Activated CD8-positive, alpha-beta T cell treated with anti-CD3 and anti-CD28 coated beads for 36 hours (primary cell): ENCODE measurements at regions not wholly inside any gene's neighbourhood (a gene's known extent, or its start where the extent isn't known, plus 50 kb on each side); places are given as distances from the start of the nearest gene placed in this dataset.

Experiments used
- ATAC-seq: fragments of 200-7000 bp; cut with Tn5 transposase; one replicate; pipeline ENCODE4 v1.10.0; 2021; ENCODE audit warnings: mild to moderate bottlenecking, moderate library complexity
- CTCF ChIA-PET: fragments of 350-600 bp; sonication (Branson Sonifier 250); formaldehyde crosslinking; loops from one replicate; lab custom pipeline; 2021; ENCODE audit warnings: antibody characterized with exemption; lab: Charles Lee
- POLR2A ChIA-PET: fragments of 350-600 bp; sonication (Branson Sonifier 250); formaldehyde crosslinking; loops from one replicate; lab custom pipeline; 2021; ENCODE audit warnings: antibody characterized with exemption; lab: Charles Lee
- DNase-seq: peaks from one replicate; pipeline ENCODE4 v3.0.0-alpha.2; 2020
- H3K27ac Mint-ChIP-seq: one replicate; pipeline ENCODE4 v1.8.0; 2021; ENCODE audit warnings: mild to moderate bottlenecking, mixed read lengths
- H3K27me3 Mint-ChIP-seq: one replicate; pipeline ENCODE4 v1.8.0; 2021; ENCODE audit warnings: mixed read lengths
- H3K36me3 Mint-ChIP-seq: one replicate; pipeline ENCODE4 v1.8.0; 2021; ENCODE audit warnings: low read depth, mixed read lengths
- H3K4me1 Mint-ChIP-seq: one replicate; pipeline ENCODE4 v1.8.0; 2021; ENCODE audit warnings: low read depth, mixed read lengths
- H3K4me3 Mint-ChIP-seq: one replicate; pipeline ENCODE4 v1.8.0; 2021; ENCODE audit warnings: mild to moderate bottlenecking, moderate library complexity, mixed read lengths
- H3K9me3 Mint-ChIP-seq: one replicate; pipeline ENCODE4 v1.8.0; 2021; ENCODE audit warnings: mixed read lengths
- CTCF ChIP-seq: fragments of 200-600 bp; IDR thresholded peaks from one replicate; pipeline ENCODE4 v1.8.0; 2022; ENCODE audit warnings: antibody characterized with exemption, mild to moderate bottlenecking
- intact Hi-C: fragments of 100-400 bp; cut with micrococcal nuclease; formaldehyde crosslinking; loops from one replicate; pipeline ENCODE4 v1.10.0; 2022

GRCh38 chr2:20897874-20898453 lies 75.1 kb upstream of the LDAH start:
- intact Hi-C loops: no loop called here
- Mint-ChIP-seq H3K4me3 (no peak overlapping the region), H3K27ac (no peak overlapping the region), H3K27me3 (peaks cover 27% of the 10 kb centered on the region), H3K9me3 (peaks cover 2% of the 10 kb centered on the region), H3K4me1 (no peaks in the 10 kb centered on the region), H3K36me3 (no peaks in the 10 kb centered on the region)
- no peak for TF ChIP-seq CTCF
- CTCF ChIA-PET: no interaction called here
- ATAC-seq: no peak
- POLR2A ChIA-PET: no interaction called here
- no peak for DNase-seq

- Mint-ChIP-seq H3K9me3 (peaks cover 3% of the 10 kb centered on the region), H3K4me3 (no peak overlapping the region), H3K36me3 (no peaks in the 10 kb centered on the region), H3K27me3 (peaks cover 28% of the 10 kb centered on the region), H3K4me1 (no peaks in the 10 kb centered on the region), H3K27ac (no peak overlapping the region)
- no peak for TF ChIP-seq CTCF
- DNase-seq: no peak
- POLR2A ChIA-PET: no interaction called here
- CTCF ChIA-PET: no interaction called here
- intact Hi-C loops: no loop called here
- no peak for ATAC-seq
Measured at GRCh38 chr2:20897047-20897446, 74.1 kb upstream of the LDAH start.

GRCh38 chr2:20884829-20885228 lies 61.9 kb upstream of the LDAH start:
- CTCF ChIA-PET: no interaction called here
- ATAC-seq (no peak), DNase-seq (no peak)
- Mint-ChIP-seq H3K4me3 (no peak overlapping the region), H3K27ac (no peak overlapping the region), H3K27me3 (peaks cover 2% of the 10 kb centered on the region), H3K36me3 (no peaks in the 10 kb centered on the region), H3K9me3 (no peaks in the 10 kb centered on the region), H3K4me1 (no peaks in the 10 kb centered on the region)
- TF ChIP-seq CTCF: no peak
- intact Hi-C loops: no loop called here
- POLR2A ChIA-PET: no interaction called here

GRCh38 chr2:20882466-20883170 lies 59.7 kb upstream of the LDAH start:
- CTCF ChIA-PET: no interaction called here
- no peak for DNase-seq
- POLR2A ChIA-PET: interaction anchor here (0.6 kb wide), 1 partner anchor 13 kb away, joined by 3 read pairs; no protein-coding TSS in a partner anchor
- no peak overlapping the region for H3K27ac Mint-ChIP-seq
- no peaks in the 10 kb centered on the region for H3K4me1 Mint-ChIP-seq
- intact Hi-C loops: no loop called here
- peaks cover 7% of the 10 kb centered on the region for H3K27me3 Mint-ChIP-seq
- no peaks in the 10 kb centered on the region for H3K9me3 Mint-ChIP-seq
- TF ChIP-seq CTCF: no peak
- H3K36me3 Mint-ChIP-seq: no peaks in the 10 kb centered on the region
- no peak for ATAC-seq
- H3K4me3 Mint-ChIP-seq: no peak overlapping the region

- DNase-seq: no peak
- no peak for ATAC-seq
- H3K9me3 Mint-ChIP-seq: no peaks in the 10 kb centered on the region
Measured at GRCh38 chr2:20880221-20880771, 57.4 kb upstream of the LDAH start.

More at GRCh38 chr2:20880221-20880771, 57.4 kb upstream of the LDAH start:
- intact Hi-C loops: no loop called here
- Mint-ChIP-seq H3K27ac (no peak overlapping the region), H3K36me3 (no peaks in the 10 kb centered on the region), H3K27me3 (peaks cover 7% of the 10 kb centered on the region), H3K4me3 (no peak overlapping the region), H3K4me1 (no peaks in the 10 kb centered on the region)
- POLR2A ChIA-PET: no interaction called here
- CTCF ChIA-PET: no interaction called here
- TF ChIP-seq CTCF: no peak
